HG03342 (cell line): ENCODE measurements at regions not wholly inside any gene's neighbourhood (a gene's known extent, or its start where the extent isn't known, plus 50 kb on each side); places are given as distances from the start of the nearest gene placed in this dataset.
"Not testable (repeated sequence)": the region's sequence is repeated elsewhere in the genome, so short reads cannot be mapped to it uniquely, and the experiment has no call there.

Experiments
- ATAC-seq: cut with Tn5 transposase; IDR thresholded peaks from one replicate; pipeline ENCODE4 v1.9.1; 2021; ENCODE audit warnings: mild to moderate bottlenecking, moderate library complexity; ENCODE audit not compliant: unreplicated experiment

DNA sequence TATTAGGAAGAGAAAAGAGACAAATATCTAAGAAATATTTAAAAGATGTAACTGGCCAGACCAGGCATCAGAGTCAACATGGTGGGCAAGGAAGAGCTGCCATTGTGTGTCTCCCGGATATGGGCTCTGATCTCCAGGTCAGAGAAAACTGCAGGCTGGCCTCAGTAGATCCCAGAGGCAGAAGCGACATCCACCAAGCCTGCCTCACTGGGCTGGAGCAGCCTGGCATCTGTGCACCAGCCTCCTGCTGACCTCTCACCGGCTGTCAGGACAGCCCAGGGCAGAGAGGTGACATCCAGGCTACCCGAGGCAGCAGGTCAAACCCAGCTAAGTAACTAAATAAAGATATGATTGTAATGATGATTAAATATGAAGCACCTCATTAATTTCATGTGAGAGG lies 162.8 kb upstream of the TNRC6C start:
- no peak for ATAC-seq

DNA sequence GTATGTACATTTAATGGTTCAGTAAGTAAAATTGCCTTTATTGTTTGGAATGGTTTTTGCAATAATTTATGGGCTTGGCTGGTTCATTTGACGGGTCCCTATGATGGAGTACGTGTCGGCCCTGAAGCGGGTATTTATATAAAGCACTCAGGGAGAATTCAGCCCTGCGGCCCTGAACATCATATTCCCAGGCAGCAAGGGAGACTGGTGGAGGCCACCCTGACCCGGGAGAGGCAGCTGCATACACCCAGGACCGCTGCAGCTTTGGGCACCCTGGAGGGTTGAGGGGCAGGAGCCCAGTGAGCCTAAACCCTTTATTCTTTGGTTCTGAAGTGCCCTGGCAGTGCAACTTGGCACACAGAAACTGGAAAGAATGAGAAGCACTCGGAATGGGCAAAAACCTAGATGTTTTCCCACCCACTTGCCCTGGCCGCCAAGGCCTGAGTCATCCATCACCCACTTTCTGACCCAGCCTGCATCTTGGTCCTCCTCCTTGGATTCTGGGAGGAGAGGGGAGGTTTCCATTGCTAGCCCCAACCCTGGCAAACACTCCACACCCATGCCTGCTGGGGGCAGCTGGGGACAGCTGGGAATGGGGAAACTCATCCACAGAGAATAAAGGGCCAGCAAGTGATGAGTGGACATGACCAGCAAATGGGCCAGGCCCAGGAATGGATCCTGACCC lies 162.2 kb upstream of the TNRC6C start:
- ATAC-seq = no peak

DNA sequence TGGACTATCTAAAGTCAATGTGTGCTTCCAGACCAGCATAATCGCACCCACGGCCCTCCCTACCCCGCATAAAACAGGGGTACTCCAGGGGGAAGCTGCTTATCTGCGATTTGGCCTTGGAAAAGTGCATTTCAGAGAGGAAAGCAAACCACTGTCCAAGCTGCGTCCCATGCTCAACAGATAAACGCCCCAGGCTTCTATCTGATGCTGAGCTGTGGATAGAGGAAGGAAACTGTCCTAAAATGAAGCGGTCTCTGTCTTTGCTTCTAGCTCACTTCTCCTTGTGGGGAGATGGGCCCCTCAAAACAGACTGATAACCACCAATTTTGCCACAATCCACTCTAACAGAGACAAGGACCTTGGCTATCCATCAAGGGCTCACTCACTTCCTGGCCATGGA lies 160.5 kb upstream of the TNRC6C start:
- no peak for ATAC-seq

DNA sequence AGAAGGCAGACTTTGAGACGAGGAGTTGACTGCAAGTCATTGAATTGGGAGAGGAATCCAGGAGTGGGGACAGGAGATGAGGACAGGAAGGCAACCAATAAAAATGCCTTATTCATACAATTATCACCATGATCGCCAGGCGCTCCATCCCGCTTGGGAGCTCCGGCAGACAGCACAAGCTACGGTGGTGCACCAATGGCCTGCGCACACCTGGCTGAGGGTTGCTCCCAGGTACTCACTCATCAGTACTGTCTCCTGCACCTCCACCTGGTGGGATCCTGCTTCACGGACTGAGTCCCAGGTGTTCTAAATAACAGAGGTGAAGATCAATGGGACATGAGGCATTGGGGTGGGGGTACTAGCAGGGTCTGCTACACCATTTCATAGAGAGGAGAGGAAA lies 160.0 kb upstream of the TNRC6C start:
- no peak for ATAC-seq

DNA sequence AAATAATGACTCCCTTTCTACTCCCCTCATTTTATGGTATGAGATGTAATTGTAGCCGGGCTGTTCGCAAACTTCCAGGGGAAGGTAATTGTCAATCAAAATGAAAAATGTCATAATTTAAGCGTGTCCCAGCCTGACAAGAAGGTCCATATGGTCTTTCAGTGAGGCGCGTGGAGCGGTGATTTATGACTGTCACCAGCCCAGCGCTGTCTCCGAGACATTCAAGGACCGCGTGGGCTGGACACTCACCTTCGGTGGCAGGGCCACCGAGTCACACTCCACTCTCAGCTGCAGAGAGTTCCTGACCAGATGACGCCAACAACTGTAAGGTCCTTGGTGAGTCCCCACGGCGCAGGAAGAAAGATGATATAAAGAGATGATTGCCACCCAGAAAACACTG lies 157.7 kb upstream of the TNRC6C start:
- ATAC-seq = no peak

DNA sequence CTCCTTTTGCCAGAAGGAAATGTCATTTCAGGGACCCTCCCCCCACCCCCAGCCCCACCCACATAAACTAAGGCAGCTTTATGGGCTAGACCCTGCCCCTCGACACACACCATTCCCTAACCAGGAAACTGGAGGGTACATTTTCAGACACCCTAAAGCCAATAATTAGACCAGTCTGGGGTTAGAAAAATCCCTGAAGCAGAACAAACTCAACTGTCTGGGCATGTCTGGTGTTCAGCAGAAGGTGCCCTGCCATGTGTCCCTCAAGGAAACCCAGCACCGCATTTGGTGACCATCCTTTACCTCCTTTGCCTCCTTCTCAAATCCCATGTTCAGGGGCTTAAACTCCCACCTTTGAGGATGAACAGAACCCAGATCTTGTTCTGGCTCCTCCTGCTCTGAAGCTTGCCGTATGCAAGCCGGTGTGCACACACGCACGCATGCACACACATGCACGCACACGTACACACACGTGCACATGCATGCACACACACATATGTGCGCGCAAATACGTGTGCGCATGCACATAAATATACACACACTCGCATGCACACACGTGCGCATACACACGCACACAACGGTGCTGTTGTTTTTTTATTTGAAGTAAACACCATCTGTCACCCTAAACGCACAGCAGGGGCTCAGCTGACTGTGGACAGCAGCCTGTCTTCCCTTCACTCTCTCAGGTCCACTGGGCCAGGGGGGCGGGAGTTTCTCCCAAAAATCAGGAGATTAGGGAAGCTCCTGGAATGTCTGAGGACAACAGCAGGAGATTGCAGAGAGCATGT lies 156.8 kb upstream of the TNRC6C start:
- no peak for ATAC-seq

DNA sequence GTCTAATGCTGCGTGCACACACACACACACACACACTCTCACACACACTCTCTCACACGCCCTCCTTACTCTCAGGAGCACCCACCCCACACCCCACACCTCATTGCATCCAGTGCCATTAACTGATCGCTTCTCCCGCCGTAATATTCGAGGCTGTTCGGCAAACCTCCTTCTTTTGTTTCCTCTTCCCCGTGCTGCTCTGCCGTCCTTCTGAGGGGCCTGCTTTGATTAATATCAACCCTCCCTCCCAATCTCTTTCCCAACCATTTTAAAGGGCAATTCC lies 156.2 kb upstream of the TNRC6C start:
- ATAC-seq = no peak

DNA sequence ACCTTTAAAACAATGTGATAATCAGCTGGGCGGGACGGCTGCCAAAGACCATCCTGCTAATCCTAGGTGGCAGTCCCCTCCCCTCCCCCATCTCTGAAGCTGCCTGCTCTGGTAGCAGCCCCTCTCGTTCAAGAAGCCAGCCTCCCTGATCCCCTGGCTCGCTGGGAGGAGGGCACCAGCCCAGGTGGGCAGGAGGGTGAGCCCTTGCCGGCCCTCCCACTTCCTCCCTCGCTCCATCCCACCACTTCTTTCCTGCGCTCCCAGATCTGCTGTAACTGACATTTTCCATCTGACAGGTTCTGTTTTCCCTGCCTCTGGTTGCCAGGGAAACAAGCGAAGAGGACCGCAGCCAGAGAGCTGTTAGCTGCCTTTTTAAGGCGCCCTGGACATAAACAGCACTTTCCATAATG lies 155.7 kb upstream of the TNRC6C start:
- no peak for ATAC-seq

DNA sequence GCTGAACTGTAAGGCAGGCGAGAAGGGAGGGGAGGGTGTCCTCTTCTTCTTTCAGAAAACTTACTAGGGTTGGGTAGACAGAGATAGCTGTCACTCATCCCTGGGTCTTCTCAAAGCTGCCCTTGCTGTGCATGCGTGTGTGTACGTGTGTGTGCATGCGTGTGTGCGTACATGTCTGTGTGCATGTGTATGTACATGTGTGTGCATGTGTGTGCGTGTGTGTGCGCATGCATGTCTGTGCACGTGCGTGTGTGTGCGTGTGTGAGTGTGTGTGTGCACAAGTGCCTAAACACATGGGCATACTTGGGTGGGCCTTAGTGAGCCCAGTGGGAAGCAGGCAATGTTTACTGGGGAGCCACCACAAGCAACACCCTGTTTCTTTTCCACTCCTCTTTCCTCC lies 154.8 kb upstream of the TNRC6C start:
- ATAC-seq = no peak

DNA sequence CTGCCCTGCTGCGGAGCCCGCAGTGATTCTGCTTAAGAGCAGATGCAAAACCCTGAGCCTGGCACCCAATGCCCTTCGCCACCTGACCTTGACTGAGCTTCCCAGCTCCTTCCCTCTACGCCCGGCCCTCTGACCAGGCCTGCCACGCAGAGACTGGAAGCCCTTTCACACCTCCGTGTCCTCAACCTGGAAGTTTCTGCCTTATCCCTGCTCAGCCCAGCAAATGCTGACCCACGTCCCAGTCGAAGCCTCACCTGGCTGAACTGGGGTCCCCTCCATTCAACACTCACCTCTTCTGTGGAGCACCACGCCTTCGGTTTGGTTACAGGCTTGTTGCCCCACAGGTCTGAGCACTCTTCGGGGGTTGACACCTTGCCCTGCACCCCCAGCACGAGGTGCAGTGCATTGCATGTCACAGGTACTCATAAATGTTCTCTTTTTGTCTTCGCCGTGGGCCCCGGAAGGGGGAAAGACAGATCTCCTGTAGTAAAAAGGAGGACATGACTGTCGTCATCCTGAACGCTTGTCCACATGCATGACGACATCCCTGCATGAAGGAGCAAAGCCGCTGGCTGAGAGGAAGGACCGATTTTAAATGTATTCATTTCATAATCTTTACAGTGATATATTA lies 153.6 kb upstream of the TNRC6C start:
- ATAC-seq = no peak

DNA sequence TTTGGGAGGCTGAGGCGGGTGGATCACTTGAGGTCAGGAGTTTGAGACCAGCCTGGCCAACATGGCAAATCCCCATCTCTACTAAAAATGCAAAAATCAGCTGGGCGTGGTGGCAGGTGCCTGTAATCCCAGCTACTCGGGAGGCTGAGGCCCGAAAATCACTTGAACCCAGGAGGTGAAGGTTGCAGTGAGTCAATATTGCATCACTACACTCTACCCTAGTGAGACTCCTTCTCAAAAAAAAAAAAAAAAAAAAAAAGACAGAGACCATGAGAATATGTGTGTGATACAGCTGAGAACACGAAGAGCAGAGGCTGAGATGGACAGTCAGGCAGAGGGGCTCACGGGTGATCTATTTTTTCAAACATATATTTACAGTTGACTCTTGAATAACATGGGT lies 152.5 kb upstream of the TNRC6C start:
- not testable (repeated sequence) for ATAC-seq

DNA sequence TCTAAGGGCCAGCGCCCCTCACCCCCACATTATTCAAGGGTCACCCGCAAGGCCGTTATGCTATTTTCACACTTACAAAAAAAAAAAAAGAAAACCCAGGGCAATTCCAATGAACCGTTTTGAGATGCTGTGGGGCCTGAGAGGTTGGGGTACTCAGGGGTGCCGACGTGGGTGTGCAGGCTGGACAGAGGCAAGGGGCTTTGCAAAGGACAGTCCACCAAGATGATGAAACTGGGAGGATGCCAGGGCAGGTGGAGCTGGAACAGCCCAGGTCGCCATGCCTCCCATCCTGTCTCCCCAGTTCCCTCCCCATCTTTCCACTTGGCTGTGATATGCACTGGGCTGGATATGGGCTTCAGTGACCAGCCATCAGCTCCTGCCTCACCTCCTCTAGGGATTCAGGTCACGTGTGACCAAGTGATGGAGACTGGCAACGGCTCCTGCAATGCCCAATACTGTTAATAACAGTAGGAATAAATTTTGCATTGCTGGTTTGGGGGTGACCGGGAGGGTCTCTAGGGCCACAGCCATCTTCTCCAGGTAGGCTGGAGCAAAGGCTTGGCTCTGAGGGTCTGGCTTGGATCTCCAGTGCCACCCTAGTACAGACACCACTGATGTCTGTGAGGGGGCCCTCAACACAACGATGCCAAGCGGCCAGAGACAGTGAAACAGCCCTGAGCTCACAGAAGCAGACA lies 151.3 kb upstream of the TNRC6C start:
- no peak for ATAC-seq

DNA sequence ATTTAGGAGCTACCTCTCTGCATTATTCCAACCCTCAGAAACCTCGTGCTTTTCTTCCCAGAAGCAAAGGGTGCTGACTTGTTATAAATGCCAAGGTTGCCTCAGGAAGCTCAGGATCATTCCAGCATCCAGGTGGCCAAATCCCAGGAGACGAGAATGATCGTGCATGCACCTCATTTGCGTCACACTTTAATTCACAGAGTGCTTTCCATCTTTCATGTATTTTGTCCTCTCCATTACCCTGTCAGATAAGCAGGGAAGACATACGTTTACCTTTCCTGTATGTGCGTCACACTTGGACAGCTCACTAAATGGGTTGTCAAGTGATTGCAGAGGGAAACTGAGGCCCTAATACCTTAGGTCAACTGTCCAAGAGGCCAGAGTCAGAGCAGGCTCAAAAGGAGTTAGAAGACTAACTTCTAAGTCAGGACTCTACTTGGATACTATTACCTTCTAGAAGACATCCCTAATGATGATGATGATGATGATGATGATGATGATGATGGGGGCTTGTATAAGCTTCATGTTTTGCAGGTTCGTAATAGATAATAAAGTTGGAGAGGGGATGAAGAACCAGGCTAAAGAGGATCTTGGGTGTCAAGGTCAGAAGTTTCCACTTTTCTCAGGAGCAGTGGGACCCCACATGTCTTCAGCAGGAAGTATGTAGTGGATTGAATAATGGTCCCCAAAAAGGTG lies 150.6 kb upstream of the TNRC6C start:
- ATAC-seq = no peak

DNA sequence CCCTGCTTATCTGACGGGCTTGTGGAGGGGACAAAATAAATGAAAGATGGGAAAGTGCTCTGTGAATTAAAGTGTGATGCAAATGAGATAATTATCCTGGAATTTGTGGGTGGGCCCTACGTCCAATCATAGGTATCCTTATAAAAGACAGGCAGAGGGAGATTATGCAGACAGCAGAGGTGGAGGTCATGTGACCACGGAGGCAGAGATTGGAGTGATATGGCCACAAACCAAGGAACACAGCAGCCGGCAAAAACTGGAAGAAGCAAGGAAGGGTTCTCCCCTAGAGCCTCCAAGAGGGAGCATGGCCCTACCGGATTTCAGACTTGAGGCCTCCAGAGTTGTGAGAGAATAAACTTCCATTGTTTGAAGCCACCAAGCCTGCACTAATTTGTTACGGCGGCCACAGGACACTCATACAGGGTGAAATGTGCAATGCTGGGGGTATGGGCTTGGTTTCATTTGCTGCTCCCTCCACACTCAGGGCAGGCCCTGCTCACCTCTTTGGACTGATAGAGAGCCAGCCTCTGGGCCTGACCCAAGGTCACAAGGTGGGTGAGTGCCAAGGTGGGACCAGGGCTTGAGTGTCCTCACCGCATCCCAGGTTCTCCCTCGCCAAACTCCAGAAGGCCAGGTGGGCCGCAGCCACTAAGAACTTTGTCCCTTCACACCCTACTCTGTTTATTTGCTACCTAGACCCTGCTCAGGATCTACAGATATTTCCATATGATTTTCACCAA lies 149.6 kb upstream of the TNRC6C start:
- ATAC-seq = no peak

DNA sequence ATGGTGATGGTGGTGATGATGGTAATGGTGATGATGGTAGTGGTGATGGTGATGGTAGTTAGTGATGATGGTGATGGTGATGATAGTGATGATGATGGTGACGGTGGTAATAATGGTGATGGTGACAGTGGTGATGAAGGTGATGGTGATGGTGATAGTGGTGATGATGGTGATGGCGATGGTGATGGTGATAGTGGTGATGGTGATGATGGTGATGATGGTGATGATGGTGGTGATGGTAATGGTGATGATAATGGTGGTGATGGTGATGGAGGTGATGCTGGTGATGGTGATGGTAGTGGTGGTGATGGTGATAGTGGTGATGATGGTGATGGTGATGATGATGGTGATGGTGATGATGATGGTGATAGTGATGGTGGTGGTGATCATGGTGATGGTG lies 148.7 kb upstream of the TNRC6C start:
- no peak for ATAC-seq

DNA sequence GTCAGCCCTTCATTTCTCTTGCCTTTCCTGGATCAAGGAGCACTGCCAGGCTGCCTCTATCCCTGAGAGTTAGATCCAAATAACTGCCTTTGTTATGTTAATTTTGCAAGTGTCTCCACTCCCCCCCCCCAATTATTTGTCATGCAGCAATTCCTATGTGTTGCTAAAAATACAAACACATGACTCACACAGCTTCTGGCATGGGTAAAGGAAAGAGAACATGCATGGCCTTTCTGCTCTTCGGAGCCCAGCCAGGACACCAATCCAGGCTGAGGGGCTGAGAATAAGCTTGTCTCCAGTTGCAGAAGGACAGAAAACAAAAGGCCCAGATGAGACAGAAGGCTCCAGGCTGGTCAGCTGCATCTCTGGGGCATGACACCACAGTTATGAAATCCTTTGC lies 148.0 kb upstream of the TNRC6C start:
- ATAC-seq = no peak

DNA sequence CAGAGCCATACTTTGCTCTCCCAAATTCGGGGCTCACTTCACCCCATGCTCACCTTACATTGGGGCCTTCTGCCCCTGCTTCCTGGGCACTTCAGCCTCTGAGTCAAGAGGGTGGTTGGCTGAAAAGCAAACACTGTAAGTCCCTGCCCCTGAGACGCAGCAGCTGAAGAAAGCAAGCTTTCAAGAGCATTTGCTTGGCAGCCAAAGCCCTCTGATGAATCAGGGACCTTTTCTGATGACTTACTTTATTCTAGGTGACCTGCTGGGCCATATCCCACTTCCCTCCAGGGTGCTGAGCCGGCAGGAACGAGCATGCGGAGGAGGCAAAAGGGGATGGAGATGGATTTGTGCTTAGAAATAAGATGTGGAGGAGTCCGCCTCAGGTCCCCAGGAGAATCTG lies 147.0 kb upstream of the TNRC6C start:
- no peak for ATAC-seq

DNA sequence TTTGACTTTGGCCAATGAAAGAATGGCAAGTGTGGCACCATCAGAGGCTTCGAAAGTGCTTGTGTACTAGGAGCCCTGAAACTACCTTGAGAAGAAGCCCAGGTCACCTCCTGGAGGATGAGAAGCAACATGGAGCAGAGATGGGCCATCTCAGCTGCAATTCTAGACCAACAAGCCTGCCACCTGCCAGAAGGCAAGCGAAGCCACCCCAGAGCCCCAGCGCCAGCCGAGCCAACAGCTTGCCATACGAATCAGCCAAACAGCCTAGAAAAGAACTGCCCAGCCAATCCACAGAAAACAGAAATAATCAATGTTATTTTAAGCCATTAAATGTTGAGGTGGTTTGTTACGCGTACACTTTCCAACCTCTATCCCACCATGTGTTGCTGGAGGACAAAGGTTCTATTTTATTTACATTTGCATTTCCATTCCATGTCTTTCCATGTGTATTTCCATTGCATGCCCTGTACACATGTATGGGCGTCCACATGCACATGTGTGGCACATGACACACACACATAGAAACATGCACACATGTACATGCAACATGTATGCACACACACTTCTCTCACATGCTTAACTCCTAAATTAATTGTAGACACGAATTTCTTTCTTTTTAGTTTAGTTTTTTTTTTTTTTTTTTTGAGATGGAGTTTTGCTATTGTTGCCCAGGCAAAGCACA lies 144.3 kb upstream of the TNRC6C start:
- no peak for ATAC-seq

DNA sequence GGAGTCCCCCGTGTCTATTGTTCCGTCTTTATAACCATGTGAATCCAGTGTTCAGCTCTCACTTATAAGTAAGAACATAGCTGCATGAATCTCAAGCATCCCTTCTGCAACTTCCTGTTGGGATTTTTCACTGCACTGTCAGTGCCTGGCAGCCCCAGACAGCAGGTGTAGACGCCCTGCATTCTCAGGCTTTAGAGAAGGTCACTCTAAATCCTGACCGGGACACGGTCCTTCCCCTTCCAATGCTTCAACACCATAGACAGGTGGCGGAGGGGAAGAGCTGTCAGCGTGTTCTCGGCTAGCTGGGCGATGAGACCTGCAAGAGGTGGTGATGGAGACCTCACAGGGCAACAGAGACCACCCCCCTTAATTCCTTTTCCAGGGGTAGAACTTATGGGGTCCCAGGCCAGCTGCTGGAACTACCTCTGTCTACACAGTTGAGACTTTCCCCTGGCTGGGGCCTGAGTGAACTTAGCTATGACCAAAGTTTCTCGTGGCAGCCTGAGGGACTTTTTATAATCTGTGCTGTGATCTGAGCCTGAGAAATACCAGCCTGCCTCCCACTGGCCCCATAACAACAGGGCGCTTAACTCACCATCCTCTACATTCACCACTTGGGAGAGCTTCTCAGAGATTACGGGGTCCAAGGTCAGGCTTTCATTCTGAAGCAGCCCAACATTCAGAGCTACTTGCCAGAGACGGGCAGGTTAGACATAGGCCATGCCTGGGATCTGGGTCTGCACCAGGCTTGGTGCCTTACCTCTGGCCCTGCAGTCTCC lies 143.2 kb upstream of the TNRC6C start:
- ATAC-seq = no peak
